ENCODE measurements at regions not wholly inside any gene's neighbourhood (a gene's known extent, or its start where the extent isn't known, plus 50 kb on each side); places are given as distances from the start of the nearest gene placed in this dataset.

- TF ChIP-seq CTCF (IDR thresholded peaks at IDR 0.05) (no peak), EP300 (IDR thresholded peaks at IDR 0.05) (no peak), POLR2A (IDR thresholded peaks at IDR 0.05) (no peak)
Measured at GRCh38 chrX:7606039-7606652, 236.8 kb upstream of the VCX start.
